NCI-H1417 (cell line): ENCODE measurements at regions not wholly inside any gene's neighbourhood (a gene's known extent, or its start where the extent isn't known, plus 50 kb on each side); places are given as distances from the start of the nearest gene placed in this dataset.

ENCODE experiments used
- DNase-seq, 3 experiments: peaks; one replicate each; lab custom pipeline; 2025; lab: John Stamatoyannopoulos, UW

DNA sequence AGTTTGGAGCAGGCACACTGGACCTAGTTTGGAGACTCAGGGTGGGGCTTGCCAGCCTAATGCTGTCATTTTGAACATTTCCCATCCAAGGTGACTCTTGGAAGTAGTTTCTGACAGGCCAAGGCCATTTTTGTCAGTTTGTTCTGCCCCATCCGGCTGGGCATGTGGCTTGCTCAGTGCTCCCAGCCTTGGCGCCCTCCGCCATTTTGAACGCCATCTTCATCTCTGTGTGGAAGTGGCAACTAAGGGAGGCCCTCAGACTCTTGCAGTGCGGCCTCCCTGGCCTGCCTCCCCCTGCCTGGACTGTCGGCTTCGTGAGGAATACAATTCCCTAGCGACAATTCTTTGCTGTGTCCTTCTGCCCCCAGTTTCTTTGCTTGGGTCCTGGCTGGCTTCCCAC lies 150.6 kb upstream of the RGMA start:
- no peak for DNase-seq

DNA sequence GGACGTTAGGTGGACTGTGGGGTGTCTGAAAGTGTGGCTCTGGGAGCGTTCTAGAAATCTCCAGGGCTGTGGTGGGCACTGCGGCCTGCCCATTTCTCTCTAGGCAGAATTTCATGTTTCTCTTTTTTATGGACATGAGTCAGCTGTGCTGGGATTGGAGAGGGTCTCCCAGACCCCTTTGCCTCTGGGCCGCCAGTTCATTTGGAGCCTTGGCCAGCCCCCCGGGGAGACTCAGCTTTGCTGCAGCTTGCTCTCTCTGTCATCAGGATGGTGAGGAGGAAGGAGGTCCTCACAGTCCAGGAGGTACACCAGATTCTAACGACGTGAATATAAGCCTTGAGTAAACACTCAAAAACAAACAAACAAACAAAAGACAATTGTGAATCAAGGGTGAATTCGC lies 149.6 kb upstream of the RGMA start:
- no peak for DNase-seq

DNA sequence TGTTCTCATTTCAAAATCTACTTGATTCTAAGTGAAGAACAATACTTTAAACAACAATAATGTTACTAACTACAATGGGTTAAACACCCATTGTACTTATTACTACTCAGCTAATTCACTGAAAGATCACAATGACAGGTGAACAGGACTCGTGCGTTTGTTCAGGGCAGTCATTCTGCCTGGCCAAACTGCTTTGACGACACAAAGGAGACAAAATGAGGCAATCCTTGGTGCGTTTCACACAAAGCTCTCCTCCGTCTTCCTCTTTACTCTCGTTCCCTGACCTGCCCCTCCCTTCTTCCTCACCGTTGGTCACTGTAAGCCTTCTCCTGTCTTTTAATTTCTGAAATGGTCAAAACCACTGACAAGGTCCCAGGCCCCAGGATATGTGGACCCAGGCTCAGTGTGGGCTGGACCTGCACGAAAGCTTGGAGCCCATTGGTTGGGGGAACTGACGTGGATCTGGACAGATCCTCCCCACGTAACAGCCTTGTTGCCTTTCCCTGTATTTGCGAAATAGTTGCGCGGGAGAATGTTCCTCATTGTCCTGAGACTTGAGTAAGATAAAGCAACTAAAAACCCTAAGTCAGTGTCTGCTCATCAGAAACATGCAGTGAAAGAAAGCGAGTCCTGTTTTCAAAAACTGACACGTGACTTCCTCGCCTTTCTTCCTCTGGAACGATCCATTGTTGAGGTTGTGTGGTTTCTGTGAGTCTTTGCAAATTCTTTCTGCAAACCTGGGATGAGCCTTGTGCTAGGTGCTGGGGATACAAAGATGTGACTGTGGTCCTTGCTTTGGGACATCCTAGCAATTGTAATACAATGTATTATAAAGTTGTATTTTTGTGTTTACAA lies 147.1 kb upstream of the RGMA start:
- no peak for DNase-seq

DNA sequence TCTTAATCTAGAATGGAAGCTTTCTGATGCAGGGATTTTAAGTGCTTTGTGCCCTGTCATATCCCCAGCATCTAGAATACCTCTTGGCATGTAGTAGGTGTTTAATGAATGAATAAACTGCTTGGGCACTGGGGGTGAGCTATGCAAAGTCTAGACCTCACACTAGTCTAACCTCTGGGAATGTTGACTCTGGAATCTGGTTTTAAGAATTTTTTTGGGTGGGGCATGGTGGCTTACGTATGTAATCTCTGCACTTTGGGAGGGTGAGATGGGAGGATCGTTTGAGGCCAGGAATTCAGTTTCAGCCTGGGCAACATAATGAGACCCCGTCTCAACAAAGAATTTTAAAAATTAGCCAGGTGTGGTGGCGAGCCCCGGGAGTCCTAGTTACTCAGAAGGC lies 146.3 kb upstream of the RGMA start:
- DNase-seq: no peak

DNA sequence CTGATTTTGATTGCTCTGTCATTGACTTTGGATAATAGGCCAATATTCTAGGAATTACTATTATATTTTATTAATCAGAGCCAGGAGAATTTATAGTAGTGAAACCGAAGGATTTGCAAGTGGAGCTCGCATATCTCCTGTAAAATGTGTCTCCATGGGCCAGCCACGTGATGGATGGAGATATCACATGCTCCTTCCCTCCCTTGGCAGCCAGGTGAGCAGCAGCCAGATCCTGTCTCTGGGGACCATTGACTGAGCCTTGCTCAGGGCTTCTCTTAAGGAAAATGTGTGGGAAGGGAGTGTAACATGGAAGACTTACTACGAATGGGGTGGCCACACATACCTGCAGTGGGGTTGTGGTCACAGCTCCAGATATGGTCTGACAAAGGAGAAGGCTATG lies 144.7 kb upstream of the RGMA start:
- DNase-seq: no peak

DNA sequence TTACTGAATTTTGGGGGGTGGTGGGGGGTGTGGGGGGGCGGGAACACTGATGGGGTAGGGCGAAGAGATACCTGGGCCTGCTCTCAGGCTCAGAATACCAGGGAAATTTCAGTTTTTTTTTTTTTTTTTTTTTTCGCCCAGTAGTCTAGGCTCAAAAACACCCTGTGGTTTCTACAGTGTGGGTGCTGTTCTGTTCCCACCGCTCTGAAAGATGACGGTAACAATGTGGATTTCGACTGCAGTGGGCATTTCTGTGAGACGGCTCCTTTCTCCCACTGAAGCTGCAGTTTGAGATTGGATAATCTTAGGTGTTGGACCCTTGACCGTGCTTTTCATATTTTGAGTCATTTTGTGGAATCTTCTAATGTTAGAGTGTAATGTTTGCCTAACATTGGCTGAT lies 143.8 kb upstream of the RGMA start:
- no peak for DNase-seq

DNA sequence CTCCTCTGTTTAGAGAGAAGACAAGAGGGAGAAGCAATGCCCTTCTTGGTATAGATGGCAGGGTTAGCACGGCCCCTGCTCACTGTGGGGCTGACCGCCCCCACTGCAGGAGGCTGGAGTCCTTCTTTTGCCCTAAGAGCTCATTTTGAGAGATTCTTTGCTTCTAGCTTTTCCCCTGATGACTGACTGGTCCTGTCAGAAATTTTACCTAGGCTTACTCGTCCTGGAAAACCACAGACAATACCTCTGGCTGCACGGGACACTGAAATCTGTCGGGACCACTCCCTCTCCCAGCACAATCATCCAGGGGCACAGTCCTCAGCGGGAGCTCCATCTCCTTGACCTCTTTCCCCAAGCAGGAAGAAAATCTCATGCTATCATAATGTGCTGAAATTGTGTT lies 143.0 kb upstream of the RGMA start:
- DNase-seq: no peak

DNA sequence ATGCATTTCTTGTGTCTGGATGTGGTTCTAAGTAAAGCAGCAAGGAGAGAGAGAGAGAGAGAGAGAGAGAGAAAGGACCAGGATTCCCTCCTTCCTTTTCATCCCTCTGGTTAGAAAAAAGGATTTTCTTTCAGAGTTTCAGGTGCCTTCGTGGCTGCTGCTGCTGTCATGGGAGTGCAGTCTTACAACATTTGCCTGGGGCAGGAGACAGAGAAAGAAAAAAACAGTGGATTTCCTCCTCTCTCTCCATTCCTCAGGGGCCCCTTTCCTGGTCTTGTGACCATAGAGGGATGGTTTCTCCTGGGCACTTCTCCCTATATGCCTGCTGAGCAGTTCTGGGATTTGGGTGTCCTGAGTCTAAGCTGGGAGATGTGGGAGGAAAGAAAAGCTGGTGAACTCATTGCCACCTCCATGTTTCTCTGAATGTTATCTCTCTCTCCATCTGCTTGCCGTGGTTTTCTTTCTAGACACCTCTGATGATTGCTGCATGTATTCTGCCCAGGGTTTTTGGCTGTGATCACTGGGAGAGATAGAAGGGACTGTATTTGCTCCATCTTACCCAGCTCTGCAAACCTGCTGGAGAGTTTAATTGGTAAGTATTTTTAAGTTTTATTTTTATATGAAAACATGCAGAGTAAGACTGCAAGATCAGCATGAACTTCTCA lies 142.4 kb upstream of the RGMA start:
- DNase-seq: no peak

DNA sequence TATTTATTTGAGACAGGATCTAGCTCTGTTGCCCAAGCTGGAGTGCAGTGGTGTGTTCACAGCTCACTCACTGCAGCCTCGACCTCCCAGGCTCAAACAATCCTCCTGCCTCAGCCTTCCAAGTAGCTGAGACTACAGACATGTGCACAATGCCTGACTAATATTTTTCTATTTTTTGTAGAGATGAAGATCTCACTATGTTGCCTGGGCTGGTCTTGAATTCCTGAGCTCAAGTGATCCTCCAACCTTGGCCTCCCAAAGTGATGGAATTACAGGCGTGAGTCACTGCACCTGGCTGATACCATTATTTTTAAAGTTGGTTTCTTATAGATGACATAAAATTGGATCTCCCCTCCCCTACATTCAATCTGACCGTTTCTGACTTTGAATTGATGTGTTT lies 139.5 kb upstream of the RGMA start:
- DNase-seq: no peak

DNA sequence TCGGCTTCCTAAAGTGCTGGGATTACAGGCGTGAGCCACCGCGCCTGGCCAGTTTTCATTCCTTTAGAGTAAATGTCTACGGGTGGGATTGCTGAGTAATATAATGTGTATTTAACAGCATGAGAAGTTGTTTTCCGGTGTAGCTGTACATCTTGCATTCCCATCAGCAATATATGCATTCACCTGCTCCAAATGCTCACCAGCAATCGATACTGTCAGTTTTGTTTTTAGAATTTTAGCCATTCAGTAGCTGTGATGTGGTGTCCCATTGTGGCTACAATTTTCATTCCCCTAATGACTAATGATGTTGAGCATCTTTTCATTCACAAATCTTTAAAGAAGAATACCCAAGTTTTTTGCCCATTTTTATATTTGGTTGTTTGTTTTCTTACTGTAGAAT lies 134.8 kb upstream of the RGMA start:
- no peak for DNase-seq

DNA sequence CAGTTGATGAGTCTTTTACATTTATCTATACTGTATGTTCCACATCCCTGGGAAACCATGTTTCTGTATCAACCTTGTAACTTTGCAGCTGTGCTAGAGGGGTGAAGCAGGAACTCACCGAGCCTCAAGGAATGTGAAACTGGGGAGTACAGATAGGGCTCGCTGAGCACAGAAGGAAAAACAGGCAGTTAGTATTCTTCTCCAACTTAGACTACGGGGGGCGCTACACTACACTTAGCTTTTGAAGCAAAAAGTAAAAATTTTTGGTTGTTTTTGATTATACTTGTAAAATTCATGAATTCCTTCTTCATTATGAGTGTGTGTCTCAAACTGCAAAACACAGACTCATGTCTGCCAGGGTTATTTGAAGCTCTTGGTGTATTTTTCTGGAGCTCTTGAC lies 132.7 kb upstream of the RGMA start:
- DNase-seq: no peak

DNA sequence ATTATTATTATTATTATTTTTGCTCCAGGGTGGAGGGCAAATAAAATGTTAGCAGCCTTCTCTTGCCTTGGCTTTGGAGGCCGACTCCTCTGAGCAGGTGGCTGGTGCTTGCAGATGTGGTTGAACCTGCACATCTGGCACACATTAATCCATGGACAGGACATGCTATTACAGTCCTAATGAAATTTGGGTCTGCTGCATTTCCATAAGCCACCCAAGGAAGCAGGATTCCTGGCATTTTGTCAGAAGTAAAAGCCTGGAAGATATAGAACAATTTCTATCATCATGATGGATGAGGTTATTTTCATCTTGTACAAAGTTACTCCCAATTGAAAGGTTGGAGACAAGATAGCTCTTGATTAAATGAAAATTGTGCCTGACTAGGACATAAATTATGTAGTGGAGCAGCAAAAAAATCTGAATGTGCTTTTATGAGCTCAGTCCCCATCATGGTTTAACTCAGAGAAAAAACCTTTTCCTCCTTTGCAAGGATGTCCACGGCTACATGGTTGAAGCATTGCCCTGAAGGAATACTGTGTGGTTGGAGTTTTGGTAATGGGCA lies 130.9 kb upstream of the RGMA start:
- no peak for DNase-seq

DNA sequence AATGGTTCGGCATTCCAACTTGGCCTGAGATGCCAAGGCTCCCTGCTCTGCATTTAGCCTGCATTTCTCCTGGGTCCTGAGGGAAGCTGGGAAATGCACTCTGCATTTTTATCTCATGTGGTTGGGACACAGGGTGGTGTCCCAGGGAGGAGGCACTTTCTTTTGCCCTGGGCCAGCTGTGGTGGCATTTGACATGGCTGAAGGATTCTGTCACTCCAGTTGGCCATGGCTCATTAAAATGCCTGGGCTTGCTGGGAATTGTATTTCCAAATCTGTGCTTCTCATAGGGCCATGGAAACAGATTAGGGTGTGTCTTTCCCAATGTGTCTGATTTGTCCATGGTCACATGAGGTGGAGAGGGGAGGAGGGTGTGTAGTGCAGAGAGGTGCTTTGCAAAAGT lies 128.3 kb upstream of the RGMA start:
- DNase-seq: no peak

DNA sequence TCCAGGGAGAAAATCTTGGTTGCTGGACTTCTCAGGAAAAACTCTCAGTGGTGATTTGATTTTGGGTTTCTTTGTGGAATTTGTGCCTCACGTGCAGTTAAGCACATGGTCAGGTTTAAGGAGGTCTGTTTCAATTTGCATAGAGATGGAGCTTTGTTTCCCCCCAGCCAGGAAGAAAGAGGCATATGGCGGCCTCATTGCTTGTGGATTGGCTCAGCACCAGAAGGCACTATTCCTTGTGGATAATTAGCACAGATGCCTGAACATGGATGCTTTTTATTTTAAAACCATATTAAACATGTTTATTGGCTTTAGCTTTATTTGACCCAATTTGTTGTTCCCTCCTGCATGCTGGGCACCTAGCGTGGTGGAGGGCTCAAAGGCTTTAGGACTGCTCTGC lies 125.1 kb upstream of the RGMA start:
- no peak for DNase-seq

DNA sequence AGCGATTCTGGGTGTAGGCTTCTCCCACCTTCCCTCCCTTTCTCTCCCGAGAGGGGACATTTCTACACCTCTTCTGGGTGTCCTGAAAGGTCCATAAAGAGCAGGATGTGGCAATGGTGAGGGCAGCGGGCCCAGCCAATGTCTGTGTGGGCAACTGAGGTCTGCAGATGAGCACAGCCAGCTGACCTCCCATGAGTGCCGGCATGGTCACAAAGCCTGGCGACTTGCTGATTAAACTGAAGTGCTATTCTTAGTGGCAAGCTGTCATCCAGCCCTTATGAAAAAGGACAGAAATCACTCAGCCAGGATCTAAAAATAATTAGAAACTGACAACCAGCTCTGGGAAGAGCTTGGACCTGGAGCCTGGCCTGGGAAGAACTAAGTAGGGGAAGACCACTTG lies 124.3 kb upstream of the RGMA start:
- no peak for DNase-seq

DNA sequence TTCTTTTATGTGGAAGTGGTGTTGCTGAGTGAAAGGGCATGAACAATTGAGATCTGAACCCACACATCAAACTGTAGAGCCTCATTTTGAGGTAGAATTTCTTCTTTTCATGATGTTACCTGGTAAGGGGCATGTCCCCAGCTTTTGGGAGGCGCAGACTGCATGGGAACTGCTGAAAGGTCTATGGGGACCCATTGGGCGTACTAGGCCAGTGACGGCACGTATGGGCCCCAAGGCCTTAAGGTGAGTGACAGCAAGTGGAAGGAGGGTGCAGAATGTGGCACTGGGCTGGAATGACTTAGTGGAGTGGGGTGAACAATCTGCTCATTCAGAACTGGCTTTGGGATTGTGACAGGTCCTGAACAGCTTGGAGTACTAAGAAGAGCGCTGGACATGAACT lies 123.6 kb upstream of the RGMA start:
- DNase-seq: no peak

DNA sequence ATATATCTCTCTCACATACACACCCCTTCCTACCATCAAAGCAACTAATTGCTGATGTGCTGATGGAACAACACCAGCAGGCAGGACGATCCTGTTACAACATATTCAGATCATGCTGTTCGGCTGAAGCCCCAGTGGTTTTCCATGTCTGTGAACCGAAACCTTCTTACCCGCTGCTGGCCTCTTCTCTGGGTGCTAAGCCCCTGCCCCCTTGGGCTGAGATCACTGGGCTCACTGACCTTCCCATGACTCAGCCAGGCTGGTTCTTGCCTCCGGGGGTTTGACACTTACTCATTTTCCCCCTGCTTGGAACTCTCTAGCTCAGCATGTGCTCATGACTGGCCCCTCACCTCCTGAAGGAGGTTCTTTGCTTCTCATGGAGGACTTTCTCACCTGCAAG lies 122.0 kb upstream of the RGMA start:
- DNase-seq: no peak

DNA sequence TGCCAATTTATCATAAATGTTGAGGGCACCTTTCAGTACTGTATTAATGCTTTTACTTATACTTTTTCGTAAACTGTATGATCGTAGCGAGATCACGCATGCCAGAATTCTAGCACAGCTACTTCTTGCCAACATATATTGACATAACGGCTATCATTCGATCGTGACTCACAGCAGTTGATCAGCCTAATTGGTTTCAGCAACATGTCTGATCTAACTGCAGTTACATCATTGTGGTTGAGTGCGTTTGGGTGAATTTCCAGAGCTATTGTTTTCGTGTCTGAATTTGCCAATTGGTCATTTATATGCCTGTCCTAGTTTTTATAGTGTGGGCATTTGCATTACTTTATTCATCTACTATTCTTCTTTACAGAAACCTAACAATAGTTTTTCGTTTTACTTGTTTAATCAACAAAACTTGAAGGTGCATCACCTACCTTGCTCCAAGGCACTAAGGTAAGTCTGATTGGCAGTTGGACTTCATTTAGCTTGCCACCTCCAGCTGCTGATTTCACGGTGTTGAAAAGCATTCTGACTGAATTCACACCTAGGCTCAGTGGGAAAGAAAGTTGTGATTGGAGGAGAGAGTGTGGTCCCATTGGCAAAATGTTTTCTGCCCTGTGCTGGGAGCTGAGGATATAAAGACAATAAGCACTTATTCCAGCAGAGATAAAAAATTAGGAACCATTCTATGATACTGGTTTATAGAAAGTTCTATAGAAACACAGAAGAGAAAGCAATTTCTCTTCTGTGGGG lies 120.9 kb upstream of the RGMA start:
- no peak for DNase-seq

DNA sequence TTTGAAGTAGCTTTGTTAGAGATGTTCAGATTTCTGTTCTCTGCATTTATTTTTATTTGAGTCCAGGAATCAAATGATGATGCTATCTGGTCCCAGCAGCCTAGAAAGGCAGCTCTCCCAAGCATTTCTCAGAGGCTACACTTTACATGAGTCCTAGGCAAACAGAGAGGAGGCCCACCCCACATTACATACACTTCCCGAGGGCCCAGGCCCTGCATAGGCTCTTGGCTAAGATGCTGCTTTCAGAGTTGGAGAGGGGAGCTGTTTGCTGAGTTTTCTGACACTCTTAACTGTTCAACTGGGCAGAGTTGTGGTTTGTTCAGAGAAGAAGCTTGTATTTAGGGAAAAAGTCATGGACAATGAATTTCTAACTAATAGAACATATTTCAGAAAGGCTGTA lies 117.9 kb upstream of the RGMA start:
- no peak for DNase-seq

DNA sequence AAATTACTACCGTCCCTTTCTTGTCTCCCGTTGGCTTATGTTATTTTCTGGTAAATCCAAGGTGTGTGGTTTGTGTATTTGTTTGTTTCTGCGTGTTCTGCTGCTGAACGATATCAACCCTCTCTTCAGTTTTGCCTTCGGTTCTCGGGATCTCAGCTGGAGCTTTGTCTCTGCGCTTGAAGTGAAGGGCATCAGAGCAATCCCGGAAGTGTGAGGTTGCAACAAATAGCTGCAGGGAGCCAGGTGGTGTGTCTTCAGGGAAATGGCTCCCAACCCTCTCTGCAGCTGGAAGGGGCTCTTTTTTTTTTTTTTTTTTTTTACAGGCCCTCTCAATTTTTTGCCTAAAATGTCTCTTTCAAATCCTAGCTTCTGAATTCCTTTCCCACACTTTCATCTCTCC lies 116.4 kb upstream of the RGMA start:
- no peak for DNase-seq

DNA sequence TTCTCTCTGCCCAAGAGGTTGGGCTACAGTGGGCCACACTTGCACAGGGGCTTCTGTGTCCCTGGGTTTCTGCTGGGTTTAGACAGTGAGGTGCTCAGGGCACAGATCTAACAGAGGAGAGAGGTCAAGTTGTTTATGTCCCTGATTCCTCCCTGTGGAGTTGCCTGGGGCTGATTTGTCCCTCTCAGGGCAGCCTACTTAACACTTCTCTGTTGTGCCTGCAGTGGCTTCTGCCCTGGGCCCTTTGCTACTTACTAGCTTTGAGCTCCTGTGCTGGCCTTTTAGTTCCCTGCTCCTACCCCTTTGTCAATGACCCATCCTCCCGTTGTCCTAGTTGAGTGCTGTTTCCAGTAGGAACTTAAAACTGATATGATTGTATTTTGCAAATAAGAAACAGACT lies 114.0 kb upstream of the RGMA start:
- peak in 1 of 3 experiments; percentile 13 for DNase-seq

DNA sequence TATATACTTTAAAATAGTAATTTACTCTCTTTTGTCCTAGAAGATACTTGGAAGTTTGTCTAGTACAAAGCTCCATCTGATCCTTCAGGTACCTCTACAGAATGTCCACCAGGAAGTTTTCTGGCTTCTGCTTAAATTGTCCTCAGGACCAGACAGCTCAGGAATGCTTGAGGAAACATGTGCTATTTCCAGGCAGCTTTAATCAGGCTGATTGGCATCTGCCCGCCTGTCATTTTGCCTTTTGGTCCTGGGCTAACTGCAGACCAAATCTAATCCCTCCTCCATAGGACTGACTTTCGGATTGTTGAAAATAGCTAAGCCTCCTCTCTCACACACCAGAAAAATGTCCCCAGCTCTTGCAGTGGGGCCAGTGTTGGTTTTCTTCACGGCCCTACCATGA lies 113.4 kb upstream of the RGMA start:
- DNase-seq: no peak

DNA sequence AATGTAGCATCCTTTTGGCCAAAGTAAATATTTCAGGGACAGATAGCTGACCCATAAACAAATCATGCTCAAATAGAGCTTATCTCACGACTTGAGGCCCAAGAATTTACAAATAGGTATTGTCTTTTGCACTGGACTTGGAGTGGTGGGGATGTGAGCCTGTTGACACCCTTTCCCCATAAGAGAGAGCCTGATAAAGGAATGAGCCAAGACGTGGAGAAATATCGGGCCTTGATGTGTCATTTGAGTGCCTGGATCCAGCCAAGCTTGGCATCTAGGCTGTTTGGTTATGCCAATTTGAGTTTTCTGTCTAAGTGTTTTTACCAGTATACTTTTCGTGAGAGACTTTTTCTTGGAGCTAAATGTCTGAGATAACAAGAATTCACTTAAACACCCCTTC lies 112.9 kb upstream of the RGMA start:
- no peak for DNase-seq
